NCI-H128 (cell line): ENCODE measurements at regions not wholly inside any gene's neighbourhood (a gene's known extent, or its start where the extent isn't known, plus 50 kb on each side); places are given as distances from the start of the nearest gene placed in this dataset.
"Not testable (repeated sequence)": the region's sequence is repeated elsewhere in the genome, so short reads cannot be mapped to it uniquely, and the experiment has no call there.

Experiments
- DNase-seq: peaks from one replicate; lab custom pipeline; 2025; ENCODE audit not compliant: unreplicated experiment; lab: John Stamatoyannopoulos, UW

GRCh38 chr13:23018143-23018542, 162.6 kb upstream of the SGCG start:
- no peak for DNase-seq

GRCh38 chr13:23020246-23020843, 160.4 kb upstream of the SGCG start:
- DNase-seq: no peak

DNA sequence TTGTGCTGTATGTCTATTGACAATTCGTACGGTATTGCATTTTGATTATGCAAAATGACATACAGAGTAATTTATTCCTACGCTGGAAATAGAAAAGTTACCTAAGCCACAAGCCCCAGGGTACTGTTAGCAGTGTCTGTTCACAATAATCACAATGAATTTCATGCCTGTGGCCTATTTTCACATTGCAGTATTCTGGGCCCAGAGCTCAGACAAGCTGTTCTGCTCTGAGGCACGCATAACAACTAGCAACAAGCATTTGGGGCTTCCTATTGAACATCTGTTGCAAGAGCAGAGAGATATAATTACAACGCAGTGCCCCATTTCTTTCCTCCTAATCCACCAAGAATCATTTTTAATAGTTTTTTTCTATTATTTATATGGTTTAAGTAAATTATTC, 158.9 kb upstream of the SGCG start:
- no peak for DNase-seq

- DNase-seq: no peak
Observed at GRCh38 chr13:23022704-23023103, 158.1 kb upstream of the SGCG start.

GRCh38 chr13:23025864-23026608, 154.7 kb upstream of the SGCG start:
- no peak for DNase-seq

- DNase-seq: no peak
Observed at GRCh38 chr13:23039266-23039935, 141.4 kb upstream of the SGCG start.

- DNase-seq: no peak
Observed at GRCh38 chr13:23042181-23042580, 138.6 kb upstream of the SGCG start.

GRCh38 chr13:23044906-23045305, 135.9 kb upstream of the SGCG start:
- DNase-seq: no peak

GRCh38 chr13:23050126-23050525, 130.7 kb upstream of the SGCG start:
- no peak for DNase-seq

DNA sequence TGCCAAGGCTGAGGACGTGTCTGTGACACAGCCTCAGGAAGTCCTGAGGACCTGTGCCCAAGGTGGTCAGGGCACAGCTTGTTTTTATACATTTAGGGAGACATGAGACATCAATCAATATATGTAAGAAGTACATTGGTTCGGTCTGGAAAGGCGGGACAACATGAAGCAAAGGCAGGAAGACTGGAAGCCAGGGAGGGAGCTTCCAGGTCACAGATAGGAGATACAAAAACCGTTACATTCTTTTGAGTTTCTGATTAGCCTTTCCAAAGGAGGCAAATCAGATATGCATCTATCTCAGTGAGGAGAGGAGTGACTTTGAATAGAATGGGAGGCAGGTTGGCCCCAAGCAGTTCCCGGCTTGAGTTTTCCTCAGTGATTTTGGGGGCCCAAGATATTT, 127.1 kb upstream of the SGCG start:
- DNase-seq: not testable (repeated sequence)

- no peak for DNase-seq
Observed at GRCh38 chr13:23059173-23059572, 121.6 kb upstream of the SGCG start.

DNA sequence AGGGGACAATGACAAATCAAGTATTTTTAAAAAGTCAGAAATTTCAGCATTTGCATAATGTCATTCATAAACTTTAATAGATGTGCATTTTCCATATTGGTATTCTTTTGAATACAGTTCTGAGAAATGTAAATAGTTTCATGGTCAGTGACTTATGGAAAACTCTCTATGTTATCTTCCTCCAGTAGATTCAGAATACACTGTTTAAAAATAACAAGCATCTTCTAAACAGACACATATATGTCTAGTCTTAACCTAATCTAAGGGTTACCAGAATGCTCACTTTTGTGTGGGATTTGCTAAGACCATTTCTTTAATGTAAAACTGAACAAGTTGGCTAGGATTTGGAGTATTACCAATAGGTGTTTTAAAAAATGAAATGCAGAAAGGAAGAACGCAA, 119.8 kb upstream of the SGCG start:
- DNase-seq: no peak

- no peak for DNase-seq
Observed at GRCh38 chr13:23067129-23067528, 113.7 kb upstream of the SGCG start.

GRCh38 chr13:23069566-23069965, 111.2 kb upstream of the SGCG start:
- no peak for DNase-seq

- DNase-seq: peak; percentile 13
Observed at GRCh38 chr13:23074075-23074828, 106.5 kb upstream of the SGCG start.

GRCh38 chr13:23081220-23081619, 99.6 kb upstream of the SGCG start:
- DNase-seq: no peak

GRCh38 chr13:23081901-23082300, 98.9 kb upstream of the SGCG start:
- no peak for DNase-seq

GRCh38 chr13:23086968-23087623, 93.7 kb upstream of the SGCG start:
- DNase-seq: no peak

GRCh38 chr13:23087880-23088279, 92.9 kb upstream of the SGCG start:
- no peak for DNase-seq

- no peak for DNase-seq
Observed at GRCh38 chr13:23098161-23098907, 82.4 kb upstream of the SGCG start.
